ENCODE measurements at regions not wholly inside any gene's neighbourhood (a gene's known extent, or its start where the extent isn't known, plus 50 kb on each side); places are given as distances from the start of the nearest gene placed in this dataset.

- no peak for DNase-seq
Observed at GRCh38 chr6:14857501-14857900, 388.4 kb upstream of the JARID2 start.

- no peak for DNase-seq
Observed at GRCh38 chr6:14858808-14859207, 387.1 kb upstream of the JARID2 start.

- DNase-seq: no peak
Observed at GRCh38 chr6:14860774-14861173, 385.1 kb upstream of the JARID2 start.

GRCh38 chr6:14861491-14861943, 384.4 kb upstream of the JARID2 start:
- no peak for DNase-seq

- no peak for DNase-seq
Observed at GRCh38 chr6:14862845-14863244, 383.0 kb upstream of the JARID2 start.

GRCh38 chr6:14863902-14864850, 381.7 kb upstream of the JARID2 start:
- no peak for DNase-seq

- no peak for DNase-seq
Observed at GRCh38 chr6:14865531-14866100, 380.3 kb upstream of the JARID2 start.

DNA sequence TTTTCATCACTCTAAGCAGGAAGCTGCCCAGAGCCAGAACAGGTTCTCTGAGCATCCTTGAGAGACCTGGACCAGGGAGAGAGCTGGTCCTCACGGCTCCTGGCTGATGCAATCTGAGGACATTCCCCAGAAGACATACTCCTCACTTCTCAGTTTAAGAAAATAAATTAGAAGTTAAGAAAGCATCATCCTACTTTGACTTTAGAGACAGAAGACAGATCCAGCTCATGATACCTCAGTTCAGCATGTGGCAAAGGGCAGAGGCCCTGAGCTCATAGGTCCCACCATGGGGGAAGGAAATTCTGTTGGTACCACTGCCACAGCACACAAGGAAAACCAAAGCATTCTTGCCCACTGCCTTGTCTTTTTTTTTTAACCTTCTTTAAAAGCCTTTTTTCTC, 378.1 kb upstream of the JARID2 start:
- DNase-seq: no peak

DNA sequence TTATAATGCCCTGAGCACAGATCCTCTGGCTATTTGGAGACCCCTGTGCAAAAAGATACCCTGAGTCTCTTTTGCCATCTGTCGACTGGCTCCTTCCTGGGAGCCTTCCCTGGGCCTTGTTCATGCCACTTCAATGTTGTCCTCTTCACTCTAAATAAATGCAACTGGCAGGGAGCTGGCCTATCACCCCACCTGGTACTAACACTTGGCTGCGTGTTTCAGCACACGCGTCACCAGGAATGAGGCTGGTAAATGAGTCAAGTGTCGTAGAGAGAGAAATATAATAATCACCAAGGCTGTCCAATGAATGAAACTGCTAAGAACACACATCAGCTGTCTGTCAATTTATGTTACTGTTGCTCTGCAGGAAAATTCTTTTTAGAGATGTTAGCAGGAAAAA, 374.6 kb upstream of the JARID2 start:
- DNase-seq: no peak

GRCh38 chr6:14873101-14873500, 372.8 kb upstream of the JARID2 start:
- no peak for DNase-seq

- no peak for DNase-seq
Observed at GRCh38 chr6:14873781-14874441, 372.0 kb upstream of the JARID2 start.

- DNase-seq: no peak
Observed at GRCh38 chr6:14874975-14875480, 370.8 kb upstream of the JARID2 start.

GRCh38 chr6:14875481-14876063, 370.3 kb upstream of the JARID2 start:
- DNase-seq: no peak

- no peak for DNase-seq
Observed at GRCh38 chr6:14876778-14877613, 368.9 kb upstream of the JARID2 start.

GRCh38 chr6:14877758-14878157, 368.1 kb upstream of the JARID2 start:
- DNase-seq: no peak

DNA sequence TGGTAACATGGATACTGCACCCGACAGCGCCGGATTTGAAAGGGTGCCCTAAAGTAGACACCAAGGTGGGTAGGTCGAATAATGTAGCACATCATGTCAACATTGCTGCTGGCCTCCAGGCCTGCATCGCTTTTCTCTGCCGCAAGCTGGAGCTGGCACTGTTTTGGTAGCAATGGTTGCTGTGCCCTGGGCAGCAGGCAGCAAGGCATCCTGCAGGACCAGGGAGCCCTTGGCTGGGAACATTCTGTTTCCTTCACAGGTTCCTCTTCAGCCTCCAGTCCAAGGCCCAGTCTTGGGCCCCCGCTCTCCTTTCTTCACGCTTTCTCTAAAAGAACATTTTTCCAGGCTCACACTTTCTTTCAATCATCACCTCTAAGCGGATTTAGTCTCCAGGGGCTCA, 365.8 kb upstream of the JARID2 start:
- DNase-seq: peak in 21 of 58 donors; percentile 4 to 63 (median 15)

- DNase-seq: peak in 2 of 58 donors; percentile 15 to 30
Observed at GRCh38 chr6:14880677-14881076, 365.2 kb upstream of the JARID2 start.

- no peak for DNase-seq
Observed at GRCh38 chr6:14881398-14881797, 364.5 kb upstream of the JARID2 start.

- no peak for DNase-seq
Observed at GRCh38 chr6:14882394-14883026, 363.4 kb upstream of the JARID2 start.

- no peak for DNase-seq
Observed at GRCh38 chr6:14883921-14884320, 361.9 kb upstream of the JARID2 start.
